ENCODE measurements at regions not wholly inside any gene's neighbourhood (a gene's known extent, or its start where the extent isn't known, plus 50 kb on each side); places are given as distances from the start of the nearest gene placed in this dataset.

GRCh38 chr1:101379950-101380349 is 143.1 kb downstream of the S1PR1 start:
- TF ChIP-seq REST (IDR thresholded peaks at IDR 0.05; ENCODE audit: low read depth) (no peak), NFIC (IDR thresholded peaks at IDR 0.05) (no peak)

Measured in Ishikawa (cell line).